Hematopoietic multipotent progenitor cell treated with erythropoietin and hydrocortisone succinate and interleukin-3 and kit ligand, for 4 days (in vitro differentiated cells): ENCODE measurements at regions not wholly inside any gene's neighbourhood (a gene's known extent, or its start where the extent isn't known, plus 50 kb on each side); places are given as distances from the start of the nearest gene placed in this dataset.
"Not testable (repeated sequence)": the region's sequence is repeated elsewhere in the genome, so short reads cannot be mapped to it uniquely, and the experiment has no call there.

Experiments used
- DNase-seq: peaks from one replicate; pipeline ENCODE4 v3.0.0-alpha.2; 2015

DNA sequence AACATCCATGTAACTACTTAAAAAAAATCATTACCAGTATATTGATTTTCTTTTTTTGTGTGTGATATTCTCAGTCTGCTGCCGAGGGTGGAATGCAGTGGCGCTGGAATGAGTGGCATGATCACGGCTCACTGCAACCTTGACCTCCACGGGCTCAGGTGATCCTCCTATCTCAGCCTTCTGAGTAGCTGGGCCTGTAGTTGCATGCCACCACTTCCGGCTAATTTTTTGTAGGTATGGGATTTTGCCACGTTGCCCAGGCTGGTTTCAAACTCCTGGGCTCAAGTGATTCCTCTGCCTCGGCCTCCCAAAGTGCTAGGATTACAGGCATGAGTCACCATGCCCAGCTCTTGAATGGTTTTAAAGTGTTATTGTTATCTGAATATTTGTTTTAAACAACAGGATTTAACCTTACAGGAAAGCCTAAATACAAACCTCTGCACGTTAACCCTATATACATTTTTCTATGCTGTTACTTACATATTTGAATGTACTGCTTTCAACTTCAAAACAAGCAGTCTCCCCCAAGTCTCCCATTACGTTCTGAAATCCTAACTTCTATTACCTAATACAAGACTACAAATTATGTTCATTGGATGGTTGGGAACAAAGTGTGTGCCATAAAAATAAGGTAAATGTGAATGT is 61.7 kb downstream of the KPNA2 start:
- no peak for DNase-seq

DNA sequence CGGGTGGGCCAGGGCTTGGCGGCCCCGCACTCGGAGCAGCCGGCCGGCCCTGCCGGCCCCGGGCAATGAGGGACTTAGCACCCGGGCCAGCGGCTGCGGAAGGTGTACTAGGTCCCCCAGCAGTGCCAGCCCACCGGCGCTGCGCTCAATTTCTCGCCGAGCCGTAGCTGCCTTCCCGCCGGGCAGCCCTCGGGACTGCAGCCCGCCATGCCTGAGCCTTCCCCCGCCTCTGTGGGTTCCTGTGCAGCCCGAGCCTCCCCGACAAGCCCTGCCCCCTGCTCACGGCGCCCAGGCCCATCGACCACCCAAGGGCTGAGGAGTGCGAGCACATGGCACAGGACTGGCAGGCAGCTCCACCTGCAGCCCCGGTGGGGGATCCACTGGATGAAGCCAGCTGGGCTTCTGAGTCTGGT is 63.8 kb downstream of the KPNA2 start:
- not testable (repeated sequence) for DNase-seq

GRCh38 chr17:68100000-68100641 is 64.6 kb downstream of the KPNA2 start:
- DNase-seq, result no peak

GRCh38 chr17:68101075-68101986 is 65.8 kb downstream of the KPNA2 start:
- peak; percentile 89 for DNase-seq

GRCh38 chr17:68101987-68102314 is 66.4 kb downstream of the KPNA2 start:
- no peak for DNase-seq

GRCh38 chr17:68102318-68102758 is 66.8 kb downstream of the KPNA2 start:
- DNase-seq, result peak; percentile 22

- DNase-seq, result no peak
These were observed 67.6 kb downstream of the KPNA2 start for GRCh38 chr17:68103148-68103547.

DNA sequence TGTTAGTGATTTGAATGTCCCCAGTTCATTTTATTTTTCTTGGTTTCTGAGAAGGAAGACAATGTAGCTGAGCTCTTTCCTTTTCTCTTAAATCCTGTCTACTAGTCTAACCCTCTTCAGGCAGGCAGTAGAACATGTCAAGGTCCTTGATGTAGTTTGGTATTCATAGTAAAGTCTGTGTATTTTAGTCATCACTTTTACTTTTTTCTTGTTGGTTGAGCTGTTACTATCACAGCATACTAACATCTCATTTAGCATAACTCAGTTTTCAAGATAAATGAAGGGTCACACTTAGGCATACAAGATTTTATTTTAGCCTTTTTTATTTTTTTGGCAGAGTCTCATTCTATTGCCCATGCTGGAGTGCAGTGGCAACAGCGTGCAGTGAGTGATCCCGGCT is 70.5 kb downstream of the KPNA2 start:
- DNase-seq, result no peak

GRCh38 chr17:68107373-68107772 is 71.8 kb downstream of the KPNA2 start:
- no peak for DNase-seq

- no peak for DNase-seq
These were observed 72.9 kb downstream of the KPNA2 start for GRCh38 chr17:68108313-68109000.

GRCh38 chr17:68109404-68109803 is 73.9 kb downstream of the KPNA2 start:
- DNase-seq, result not testable (repeated sequence)

GRCh38 chr17:68116211-68116610 is 80.7 kb downstream of the KPNA2 start:
- not testable (repeated sequence) for DNase-seq

DNA sequence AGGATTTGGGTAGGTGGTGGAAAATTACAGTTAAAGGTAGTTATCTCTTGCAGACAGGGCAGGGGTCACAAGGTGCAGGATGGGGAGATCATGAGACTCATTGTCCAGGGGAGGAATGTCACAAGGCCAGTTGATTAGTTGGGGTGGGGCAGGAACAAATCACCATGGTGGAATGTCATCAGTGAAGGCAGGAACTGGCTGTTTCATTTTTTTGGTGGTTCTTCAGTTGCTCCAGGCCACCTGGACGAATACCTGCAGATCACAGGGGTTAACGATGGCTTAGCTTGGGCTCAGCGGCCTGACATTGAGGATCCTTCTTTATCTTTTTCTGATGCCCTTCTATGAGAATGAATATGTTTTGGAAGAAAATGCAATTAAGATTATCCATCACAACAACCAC is 87.1 kb downstream of the KPNA2 start:
- DNase-seq, result no peak

GRCh38 chr17:68125111-68125870 is 89.8 kb downstream of the KPNA2 start:
- peak; percentile 8 for DNase-seq

DNA sequence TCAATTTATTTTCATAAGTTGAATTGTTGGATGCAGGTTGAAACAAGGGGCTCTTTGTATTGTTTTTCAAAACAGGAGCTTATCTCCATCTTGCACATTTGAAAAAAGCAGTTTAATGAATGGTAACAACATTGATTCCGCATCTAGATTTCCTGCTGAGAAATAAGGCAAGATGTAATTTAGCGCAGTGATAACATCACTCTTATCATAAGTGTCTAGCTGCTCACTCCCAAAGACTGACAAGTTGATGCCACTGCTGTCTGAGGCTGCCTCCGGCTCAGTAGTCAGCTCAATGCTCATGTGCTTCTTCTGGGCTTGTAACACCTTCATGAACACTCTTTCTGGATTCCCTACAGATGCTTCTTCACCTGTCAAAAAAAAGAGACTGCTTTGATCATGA is 92.4 kb downstream of the KPNA2 start:
- peak; percentile 47 for DNase-seq

- DNase-seq, result no peak
These were observed 95.9 kb downstream of the KPNA2 start for GRCh38 chr17:68131456-68131855.

DNA sequence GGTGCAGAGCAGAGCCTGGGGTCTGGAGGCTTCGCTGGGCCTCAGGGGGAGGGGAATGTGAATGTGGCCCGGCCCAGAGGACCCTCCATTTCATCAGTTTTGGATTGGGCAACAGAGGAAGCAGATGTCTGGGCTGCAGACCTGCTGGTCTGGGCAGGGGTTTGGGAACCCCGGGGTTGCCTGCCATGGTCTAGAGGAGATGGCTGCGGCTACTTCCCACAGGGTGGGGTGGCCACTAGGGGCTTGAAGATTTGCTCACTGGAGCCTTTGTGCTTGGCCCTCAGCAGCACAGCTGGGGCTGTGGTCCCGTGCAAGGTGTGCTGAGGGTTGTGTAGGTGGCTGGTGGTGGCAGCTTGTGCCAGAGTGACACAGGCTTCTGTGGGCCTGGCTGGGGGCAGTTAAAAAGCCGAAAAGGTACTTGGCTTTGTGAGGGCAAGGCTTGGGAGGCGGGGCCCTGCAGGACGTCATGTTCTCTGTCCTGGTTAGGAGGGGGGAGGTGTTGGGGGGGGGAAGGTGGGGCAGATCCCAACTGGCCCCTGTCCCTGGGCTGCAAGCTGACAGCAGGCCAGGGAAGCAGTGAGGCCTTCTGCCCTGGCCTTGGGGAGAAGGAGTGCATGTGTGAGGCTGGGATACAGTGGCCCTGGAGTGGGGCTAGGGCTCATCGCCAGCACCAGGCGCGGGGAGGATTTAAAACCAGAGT is 98.0 kb downstream of the KPNA2 start:
- DNase-seq, result peak; percentile 77

DNA sequence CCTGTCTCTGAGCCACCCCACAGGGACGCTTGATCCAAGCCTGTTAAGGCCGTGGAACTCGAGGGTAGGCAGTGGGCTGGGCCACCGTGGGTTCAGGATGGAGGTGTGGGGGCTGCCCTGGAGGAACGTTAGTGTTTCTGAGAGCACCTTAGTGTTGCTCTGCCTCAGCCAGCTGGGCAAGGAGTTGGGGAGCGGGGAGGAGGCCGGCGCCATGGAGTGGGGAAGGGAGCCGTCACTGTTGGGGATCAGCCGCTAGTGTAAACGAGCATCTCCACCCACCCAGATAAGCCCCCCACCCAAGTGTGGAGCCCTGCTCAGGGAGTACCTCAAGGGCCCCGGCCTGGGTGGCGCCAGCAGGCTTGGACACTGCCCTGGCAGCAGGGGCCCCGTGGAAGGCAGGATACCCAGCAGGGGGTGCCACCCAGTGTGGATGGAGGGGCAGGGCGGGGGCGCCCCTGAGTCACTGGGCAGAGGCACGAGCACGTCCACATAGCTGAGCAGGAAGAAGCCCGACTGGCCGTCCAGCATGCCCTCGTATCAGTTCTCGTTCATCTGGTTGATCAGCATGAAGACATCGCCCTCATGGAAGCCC is 98.6 kb downstream of the KPNA2 start:
- DNase-seq, result no peak

DNA sequence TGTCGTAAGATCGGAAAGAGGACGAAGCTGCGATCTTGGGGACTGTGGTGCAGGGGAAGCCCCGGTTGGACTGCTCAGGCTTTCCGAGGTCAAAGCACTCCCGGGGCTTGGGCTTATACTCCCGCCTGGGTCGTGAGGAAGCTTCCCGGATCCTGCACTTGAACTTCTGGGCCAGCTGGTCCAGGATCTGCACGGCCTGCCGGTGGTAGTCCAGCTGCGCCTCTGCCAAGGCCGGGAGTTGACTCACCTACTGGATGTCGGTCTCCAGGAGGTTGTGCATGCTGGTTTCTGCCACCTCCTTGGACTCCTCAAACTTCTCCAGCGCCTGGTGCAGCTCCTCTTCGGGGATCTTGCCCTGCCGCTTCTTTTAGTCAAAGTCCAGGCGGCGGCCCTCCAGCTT is 99.2 kb downstream of the KPNA2 start:
- no peak for DNase-seq

DNA sequence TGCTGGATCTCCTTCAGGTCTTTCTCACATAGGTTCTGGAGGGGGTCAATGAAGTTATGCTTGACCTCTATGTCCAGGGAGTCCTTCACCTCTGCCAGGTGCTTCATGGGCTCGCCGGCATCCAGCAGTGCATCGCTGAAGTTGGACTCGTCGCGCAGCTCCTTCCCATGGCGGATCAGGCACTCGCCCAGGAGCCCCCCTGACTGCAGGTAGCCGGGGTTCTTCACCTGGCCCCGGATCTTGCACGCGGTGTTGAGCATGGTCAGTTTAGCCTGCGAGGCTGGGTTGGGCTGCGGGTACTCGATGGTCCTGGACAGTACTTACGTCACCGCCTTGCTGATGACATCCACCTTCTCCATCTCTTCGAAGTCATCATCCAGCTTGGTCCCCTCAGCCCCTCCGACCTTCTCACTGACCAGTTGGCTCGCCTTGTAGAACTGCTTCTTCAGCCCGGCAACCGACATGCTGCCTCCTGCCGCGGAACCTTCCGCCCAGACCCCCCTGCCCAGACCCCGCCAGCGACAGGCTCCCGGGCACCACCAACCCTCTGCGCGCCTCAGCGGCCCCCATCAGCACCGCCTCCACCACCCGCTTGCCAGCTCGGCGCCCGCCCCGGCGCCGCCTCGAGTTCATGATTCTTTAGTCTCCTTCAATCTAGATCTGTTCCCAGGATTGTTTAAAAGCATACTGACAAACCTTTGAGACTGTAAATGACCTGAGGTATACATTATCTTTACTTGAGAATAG is 99.8 kb downstream of the KPNA2 start:
- DNase-seq, result no peak

- no peak for DNase-seq
These were observed 105.5 kb downstream of the KPNA2 start for GRCh38 chr17:68141050-68141449.
